HG02642 (cell line): ENCODE measurements at regions not wholly inside any gene's neighbourhood (a gene's known extent, or its start where the extent isn't known, plus 50 kb on each side); places are given as distances from the start of the nearest gene placed in this dataset.

Experiments
- ATAC-seq: cut with Tn5 transposase; IDR thresholded peaks from one replicate; pipeline ENCODE4 v1.9.1; 2021; ENCODE audit warnings: mild to moderate bottlenecking; ENCODE audit not compliant: unreplicated experiment, poor library complexity

GRCh38 chr20:17171746-17172280 is 55.0 kb upstream of the PCSK2 start:
- no peak for ATAC-seq

DNA sequence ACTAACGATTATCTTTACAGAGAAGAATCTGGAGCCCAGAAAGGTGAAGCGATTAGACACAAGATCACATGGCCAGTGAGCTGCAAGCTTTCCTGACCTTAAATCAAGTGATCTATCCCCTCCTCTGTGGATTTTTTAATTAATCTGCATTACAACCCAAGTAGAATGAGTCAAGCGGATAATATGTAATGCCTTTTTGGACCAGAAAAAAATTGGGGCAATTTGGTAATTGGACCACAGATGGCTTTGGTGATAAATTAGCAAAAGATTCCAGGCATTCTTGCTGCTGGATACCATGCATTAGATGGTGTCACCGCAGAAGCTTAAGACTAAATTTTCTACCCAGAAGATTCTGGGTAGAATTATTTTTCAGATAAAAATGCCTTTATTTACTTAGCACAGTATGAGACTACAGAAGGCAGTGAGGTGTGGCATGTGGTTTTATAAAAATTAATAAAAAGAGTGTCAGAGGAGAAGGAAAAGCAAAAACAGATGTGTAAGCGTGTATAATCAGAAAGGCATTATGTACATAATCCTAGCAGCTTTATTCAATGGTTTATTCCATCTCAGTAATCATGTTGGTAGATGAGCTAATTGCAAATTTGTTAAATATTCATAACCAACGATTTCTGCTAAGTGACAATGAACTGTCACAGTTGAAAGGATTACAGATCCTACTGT is 53.9 kb upstream of the PCSK2 start:
- ATAC-seq = no peak
